MM.1S (cell line): ENCODE measurements at regions not wholly inside any gene's neighbourhood (a gene's known extent, or its start where the extent isn't known, plus 50 kb on each side); places are given as distances from the start of the nearest gene placed in this dataset.
"Not testable (repeated sequence)": the region's sequence is repeated elsewhere in the genome, so short reads cannot be mapped to it uniquely, and the experiment has no call there.

ENCODE experiments used
- EZH2 ChIP-seq: fragments of 300-600 bp; sonication (generic); optimal IDR thresholded peaks from 2 replicates; pipeline ENCODE3; 2017; ENCODE audit warnings: low read depth, mild to moderate bottlenecking, antibody characterized with exemption, low read length, mixed read lengths
- EZH2phosphoT487 ChIP-seq: fragments of 300-600 bp; sonication (generic); IDR thresholded peaks from 2 replicates; pipeline ENCODE4 v1.6.1; 2018; ENCODE audit warnings: antibody characterized with exemption, low read length
- TF ChIP-seq, protein P1 (sequence below): fragments of 300-600 bp; sonication (generic); IDR thresholded peaks from 2 replicates; pipeline ENCODE4 v1.5.1; 2016; ENCODE audit warnings: antibody characterized with exemption, low read length, mixed read lengths

DNA sequence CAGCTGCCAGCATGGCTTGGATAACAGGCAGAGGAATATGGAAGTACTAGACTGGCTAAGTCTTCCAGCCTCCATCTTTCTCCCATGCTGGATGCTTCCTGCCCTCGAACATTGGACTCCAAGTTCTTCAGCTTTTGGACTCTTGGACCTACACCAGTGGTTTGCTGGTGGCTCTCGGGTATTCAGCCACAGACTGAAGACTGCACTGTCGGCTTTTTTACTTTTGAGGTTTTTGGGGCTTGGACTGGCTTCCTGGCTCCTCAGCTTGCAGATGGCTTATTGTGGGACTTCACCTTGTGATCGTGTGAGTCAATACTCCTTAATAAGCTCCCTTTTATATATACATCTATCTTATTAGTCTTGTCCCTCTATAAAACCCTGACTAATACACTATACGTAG, 667.6 kb upstream of the NRG3 start:
- TF ChIP-seq, protein P1, sequence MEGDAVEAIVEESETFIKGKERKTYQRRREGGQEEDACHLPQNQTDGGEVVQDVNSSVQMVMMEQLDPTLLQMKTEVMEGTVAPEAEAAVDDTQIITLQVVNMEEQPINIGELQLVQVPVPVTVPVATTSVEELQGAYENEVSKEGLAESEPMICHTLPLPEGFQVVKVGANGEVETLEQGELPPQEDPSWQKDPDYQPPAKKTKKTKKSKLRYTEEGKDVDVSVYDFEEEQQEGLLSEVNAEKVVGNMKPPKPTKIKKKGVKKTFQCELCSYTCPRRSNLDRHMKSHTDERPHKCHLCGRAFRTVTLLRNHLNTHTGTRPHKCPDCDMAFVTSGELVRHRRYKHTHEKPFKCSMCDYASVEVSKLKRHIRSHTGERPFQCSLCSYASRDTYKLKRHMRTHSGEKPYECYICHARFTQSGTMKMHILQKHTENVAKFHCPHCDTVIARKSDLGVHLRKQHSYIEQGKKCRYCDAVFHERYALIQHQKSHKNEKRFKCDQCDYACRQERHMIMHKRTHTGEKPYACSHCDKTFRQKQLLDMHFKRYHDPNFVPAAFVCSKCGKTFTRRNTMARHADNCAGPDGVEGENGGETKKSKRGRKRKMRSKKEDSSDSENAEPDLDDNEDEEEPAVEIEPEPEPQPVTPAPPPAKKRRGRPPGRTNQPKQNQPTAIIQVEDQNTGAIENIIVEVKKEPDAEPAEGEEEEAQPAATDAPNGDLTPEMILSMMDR = not testable (repeated sequence)
- TF ChIP-seq EZH2, EZH2phosphoT487: not testable (repeated sequence)
